HG02870 (cell line): ENCODE measurements at regions not wholly inside any gene's neighbourhood (a gene's known extent, or its start where the extent isn't known, plus 50 kb on each side); places are given as distances from the start of the nearest gene placed in this dataset.
"Not testable (repeated sequence)": the region's sequence is repeated elsewhere in the genome, so short reads cannot be mapped to it uniquely, and the experiment has no call there.

ENCODE experiments used
- ATAC-seq: cut with Tn5 transposase; IDR thresholded peaks from one replicate; pipeline ENCODE4 v1.9.1; 2021; ENCODE audit warnings: mild to moderate bottlenecking, moderate library complexity; ENCODE audit not compliant: unreplicated experiment

GRCh38 chr10:71080381-71081228 lies 131.8 kb upstream of the UNC5B start:
- no peak for ATAC-seq

- no peak for ATAC-seq
Observed at GRCh38 chr10:71081229-71081560, 131.2 kb upstream of the UNC5B start.

GRCh38 chr10:71081912-71082311 lies 130.5 kb upstream of the UNC5B start:
- no peak for ATAC-seq

GRCh38 chr10:71082960-71083715 lies 129.2 kb upstream of the UNC5B start:
- ATAC-seq: no peak

- no peak for ATAC-seq
Observed at GRCh38 chr10:71083716-71083975, 128.7 kb upstream of the UNC5B start.

- no peak for ATAC-seq
Observed at GRCh38 chr10:71084061-71084817, 128.1 kb upstream of the UNC5B start.

GRCh38 chr10:71084818-71085126 lies 127.6 kb upstream of the UNC5B start:
- ATAC-seq: no peak

- no peak for ATAC-seq
Observed at GRCh38 chr10:71085689-71086438, 126.5 kb upstream of the UNC5B start.

GRCh38 chr10:71086439-71087080 lies 125.8 kb upstream of the UNC5B start:
- ATAC-seq: no peak

- ATAC-seq: no peak
Observed at GRCh38 chr10:71087622-71088021, 124.7 kb upstream of the UNC5B start.

- no peak for ATAC-seq
Observed at GRCh38 chr10:71088054-71088453, 124.3 kb upstream of the UNC5B start.

- not testable (repeated sequence) for ATAC-seq
Observed at GRCh38 chr10:71088578-71088977, 123.8 kb upstream of the UNC5B start.

GRCh38 chr10:71089162-71089561 lies 123.2 kb upstream of the UNC5B start:
- ATAC-seq: no peak

- no peak for ATAC-seq
Observed at GRCh38 chr10:71090330-71090729, 122.0 kb upstream of the UNC5B start.

- no peak for ATAC-seq
Observed at GRCh38 chr10:71090801-71091200, 121.6 kb upstream of the UNC5B start.

- ATAC-seq: no peak
Observed at GRCh38 chr10:71092812-71093401, 119.5 kb upstream of the UNC5B start.

- ATAC-seq: no peak
Observed at GRCh38 chr10:71093531-71093930, 118.8 kb upstream of the UNC5B start.

GRCh38 chr10:71094712-71095390 lies 117.5 kb upstream of the UNC5B start:
- ATAC-seq: no peak

- ATAC-seq: no peak
Observed at GRCh38 chr10:71099731-71100361, 112.5 kb upstream of the UNC5B start.
